ENCODE measurements at regions not wholly inside any gene's neighbourhood (a gene's known extent, or its start where the extent isn't known, plus 50 kb on each side); places are given as distances from the start of the nearest gene placed in this dataset.

GRCh38 chr5:67375606-67376005 is 179.0 kb upstream of the CD180 start:
- TF ChIP-seq POLR2A (IDR thresholded peaks at IDR 0.05) (no peak), CTCF (IDR thresholded peaks at IDR 0.05) (peak in 1 of 6 experiments; percentile 3)
- Histone ChIP-seq H3K4me1 (no peaks in the 10 kb centered on the region), H3K27ac (no peak overlapping the region), H3K9me3 (no peaks in the 10 kb centered on the region), H3K36me3 (no peaks in the 10 kb centered on the region), H3K27me3 (no peaks in the 10 kb centered on the region), H3K4me3 (no peak overlapping the region)
- DNase-seq: no peak

DNA sequence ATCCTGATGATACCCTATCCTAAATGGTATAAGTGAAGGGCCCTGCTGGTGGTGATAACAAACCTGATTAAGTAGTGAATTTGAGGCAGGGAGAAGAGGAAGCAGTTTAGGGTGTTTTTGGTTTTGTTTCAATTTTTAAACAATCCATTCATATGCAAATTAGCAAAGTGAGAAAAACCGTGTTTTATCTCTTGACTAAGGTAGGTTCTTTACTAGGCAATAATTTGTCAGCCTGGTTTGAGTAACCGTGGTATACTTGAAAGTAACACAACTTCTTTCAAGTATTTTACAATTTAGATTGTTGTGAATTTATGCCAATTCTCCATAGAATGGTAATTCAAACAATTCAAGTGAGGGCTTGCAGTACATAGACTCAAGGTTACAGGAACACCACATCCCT is 177.8 kb upstream of the CD180 start:
- Histone ChIP-seq H3K27me3 (no peaks in the 10 kb centered on the region), H3K36me3 (no peaks in the 10 kb centered on the region), H3K9me3 (no peaks in the 10 kb centered on the region), H3K4me1 (no peaks in the 10 kb centered on the region), H3K27ac (no peak overlapping the region), H3K4me3 (no peak overlapping the region)
- DNase-seq: no peak
- TF ChIP-seq CTCF (IDR thresholded peaks at IDR 0.05) (no peak), POLR2A (IDR thresholded peaks at IDR 0.05) (no peak)

- TF ChIP-seq POLR2A (IDR thresholded peaks at IDR 0.05) (no peak), CTCF (IDR thresholded peaks at IDR 0.05) (no peak)
- Histone ChIP-seq H3K4me1 (no peaks in the 10 kb centered on the region), H3K27me3 (no peaks in the 10 kb centered on the region), H3K27ac (no peak overlapping the region), H3K9me3 (no peaks in the 10 kb centered on the region), H3K36me3 (no peaks in the 10 kb centered on the region), H3K4me3 (no peak overlapping the region)
- DNase-seq: no peak
Observed at GRCh38 chr5:67373518-67373917, 176.9 kb upstream of the CD180 start.

- no peaks in the 10 kb centered on the region for H3K9me3 ChIP-seq
- H3K4me3 ChIP-seq: no peak overlapping the region
- DNase-seq: no peak
- H3K4me1 ChIP-seq: no peaks in the 10 kb centered on the region
- no peaks in the 10 kb centered on the region for H3K27me3 ChIP-seq
- no peak overlapping the region for H3K27ac ChIP-seq
- no peak for TF ChIP-seq CTCF (IDR thresholded peaks at IDR 0.05)
- no peak for TF ChIP-seq POLR2A (IDR thresholded peaks at IDR 0.05)
- no peaks in the 10 kb centered on the region for H3K36me3 ChIP-seq
Observed at GRCh38 chr5:67372887-67373286, 176.3 kb upstream of the CD180 start.

GRCh38 chr5:67371924-67372323 is 175.3 kb upstream of the CD180 start:
- Histone ChIP-seq H3K27me3 (no peaks in the 10 kb centered on the region), H3K4me1 (no peaks in the 10 kb centered on the region)

More at GRCh38 chr5:67371924-67372323, 175.3 kb upstream of the CD180 start:
- TF ChIP-seq CTCF (IDR thresholded peaks at IDR 0.05) (no peak), POLR2A (IDR thresholded peaks at IDR 0.05) (no peak)
- Histone ChIP-seq H3K9me3 (no peaks in the 10 kb centered on the region), H3K36me3 (no peaks in the 10 kb centered on the region), H3K27ac (no peak overlapping the region), H3K4me3 (no peak overlapping the region)
- DNase-seq: no peak

All from Peyer's patch (tissue), 4 donors.